K562 (cell line): ENCODE measurements at regions not wholly inside any gene's neighbourhood (a gene's known extent, or its start where the extent isn't known, plus 50 kb on each side); places are given as distances from the start of the nearest gene placed in this dataset.

Source experiments
- ADNP ChIP-seq: fragments of 200-800 bp; sonication (Bioruptor generic); IDR thresholded peaks from 2 replicates; pipeline ENCODE4 v1.6.1; 2016; ENCODE audit warnings: missing genetic modification characterization, missing compliant biosample characterization
- BHLHE40 ChIP-seq: IDR thresholded peaks from 2 replicates; pipeline ENCODE4 v1.6.1; 2011; ENCODE audit warnings: low read length, improper control_type of control experiment
- BRD9 ChIP-seq: fragments of 450-650 bp; IDR thresholded peaks from 2 replicates; pipeline ENCODE4 v1.6.1; 2018; ENCODE audit warnings: low read depth; ENCODE audit not compliant: partially characterized antibody
- CEBPZ ChIP-seq: fragments of 150-350 bp; IDR thresholded peaks from 2 replicates; pipeline ENCODE4 v1.6.1; 2014; ENCODE audit warnings: low read depth, mild to moderate bottlenecking, low read length, borderline replicate concordance
- HMG20B ChIP-seq: fragments of 250-450 bp; sonication (Bioruptor Pico); IDR thresholded peaks from 2 replicates; pipeline ENCODE4 v1.5.0; 2021; ENCODE audit warnings: mild to moderate bottlenecking
- JUND ChIP-seq, 2 experiments: IDR thresholded peaks; 2 replicates in 1 of 2; 3 replicates in 1 of 2; pipeline ENCODE4 v1.6.1; 2011; ENCODE audit warnings: borderline replicate concordance in 2 of 2, low read depth in 2 of 2, low read length in 2 of 2, improper control_type of control experiment in 1 of 2, missing biosample characterization in 1 of 2, missing genetic modification characterization in 1 of 2, missing genetic modification reagents in 1 of 2
- KDM5B ChIP-seq: fragments of 200-600 bp; sonication (generic); IDR thresholded peaks from 2 replicates; pipeline ENCODE4 v1.6.1; 2012; ENCODE audit warnings: low read depth, mild to moderate bottlenecking, moderate library complexity, low read length, control low read depth, inconsistent platforms; ENCODE audit not compliant: insufficient replicate concordance
- KLF6 ChIP-seq: fragments of 250-450 bp; sonication (Bioruptor Pico); IDR thresholded peaks from 2 replicates; pipeline ENCODE4 v1.4.0; 2020; ENCODE audit warnings: mild to moderate bottlenecking, moderate library complexity, borderline replicate concordance
- NCOA2 ChIP-seq, 2 experiments: fragments of 450-650 bp; IDR thresholded peaks; 2 replicates each; pipeline ENCODE4 v1.6.1; 2018; ENCODE audit warnings: mild to moderate bottlenecking in 2 of 2, moderate library complexity in 1 of 2; ENCODE audit not compliant: partially characterized antibody in 2 of 2
- NRF1 ChIP-seq, 2 experiments: fragments of 450-650 bp; IDR thresholded peaks in 1 of 2; conservative IDR thresholded peaks in 1 of 2; 2 replicates each; pipeline ENCODE4 v1.6.1; 2014; ENCODE audit warnings: mild to moderate bottlenecking in 2 of 2
- PML ChIP-seq: IDR thresholded peaks from 2 replicates; pipeline ENCODE4 v1.6.1; 2012; ENCODE audit warnings: low read length, inconsistent platforms
- POLR3G ChIP-seq: IDR thresholded peaks from 2 replicates; pipeline ENCODE4 v1.6.1; 2011; ENCODE audit not compliant: insufficient read length, insufficient replicate concordance; ENCODE audit errors: extremely low read depth
- SAP30 ChIP-seq: fragments of 200-600 bp; sonication (generic); IDR thresholded peaks from 2 replicates; pipeline ENCODE4 v1.6.1; 2012; ENCODE audit warnings: borderline replicate concordance, low read depth, mild to moderate bottlenecking, moderate library complexity, low read length, control low read depth, inconsistent platforms; ENCODE audit not compliant: insufficient read depth, poor library complexity, severe bottlenecking
- SMAD3 ChIP-seq: fragments of 450-650 bp; formaldehyde crosslinking; conservative IDR thresholded peaks from 2 replicates; pipeline ENCODE4 v1.4.0; 2020; ENCODE audit warnings: mild to moderate bottlenecking
- SREBF2 ChIP-seq: sonication (generic); formaldehyde crosslinking; IDR thresholded peaks from 2 replicates; pipeline ENCODE4 v1.4.0; 2020; ENCODE audit warnings: mild to moderate bottlenecking, missing genetic modification reagents
- TCF15 ChIP-seq: fragments of 250-450 bp; sonication (Bioruptor Pico); IDR thresholded peaks from 2 replicates; pipeline ENCODE4 v1.8.0; 2022; ENCODE audit warnings: moderate library complexity, mild to moderate bottlenecking, inconsistent platforms
- TCF3 ChIP-seq: sonication (generic); formaldehyde crosslinking; IDR thresholded peaks from 2 replicates; pipeline ENCODE4 v1.4.0; 2020; ENCODE audit warnings: mild to moderate bottlenecking, missing genetic modification reagents
- THRAP3 ChIP-seq: fragments of 450-650 bp; IDR thresholded peaks from 2 replicates; pipeline ENCODE4 v1.6.1; 2016; ENCODE audit warnings: mild to moderate bottlenecking, inconsistent platforms, borderline replicate concordance
- TRIM28 ChIP-seq: fragments of 450-650 bp; IDR thresholded peaks from 2 replicates; pipeline ENCODE4 v1.6.1; 2017
- TSHZ1 ChIP-seq: fragments of 250-450 bp; sonication (Bioruptor Pico); IDR thresholded peaks from 2 replicates; pipeline ENCODE4 v1.4.0; 2020; ENCODE audit warnings: mild to moderate bottlenecking, moderate library complexity
- ZNF717 ChIP-seq: fragments of 250-450 bp; sonication (Bioruptor Pico); IDR thresholded peaks from 2 replicates; pipeline ENCODE4 v1.5.0; 2021

- TF ChIP-seq ZNF717 (CRISPR knock-in tag) (no peak), SREBF2 (CRISPR knock-in tag) (no peak), SMAD3 (CRISPR knock-in tag) (no peak), JUND (IDR thresholded peaks at IDR 0.05; ENCODE audit: borderline replicate concordance, low read depth, low read length) (peak; percentile 74), JUND (tag; IDR thresholded peaks at IDR 0.05; ENCODE audit: borderline replicate concordance, low read depth, low read length) (peak; percentile 74; the same call in 2 of the 3 replicates), PML (0 out of 2 replicates have a peak, but pooled peaks have one; percentile 35), TSHZ1 (CRISPR knock-in tag) (no peak), NCOA2 (IDR thresholded peaks at IDR 0.05; ENCODE audit: partially characterized antibody in 2 of 2) (peak; percentile 27 to 84), KDM5B (no peak), BRD9 (peak; percentile 93), KLF6 (CRISPR knock-in tag) (no peak), ADNP (tag) (no peak), POLR3G (no peak), BHLHE40 (no peak), TCF3 (no peak), NRF1 (conservative IDR thresholded peaks at IDR 0.05 in 1 of 2, IDR thresholded peaks at IDR 0.05 in 1 of 2) (no peak), HMG20B (CRISPR knock-in tag) (no peak), THRAP3 (peak; percentile 91), CEBPZ (no peak), TRIM28 (peak; percentile 77; the same call in 1 of the 2 replicates), TCF15 (CRISPR knock-in tag) (no peak), SAP30 (no peak)
Observed at GRCh38 chr12:14257734-14258574, 107.5 kb upstream of the ATF7IP start (continued).
